OCI-LY1 (cell line): ENCODE measurements at regions not wholly inside any gene's neighbourhood (a gene's known extent, or its start where the extent isn't known, plus 50 kb on each side); places are given as distances from the start of the nearest gene placed in this dataset.

Experiments used
- H2AFZ ChIP-seq: fragments of 200-600 bp; sonication (generic), shearing (Covaris generic); 2 replicates; pipeline ENCODE4 v1.6.0; 2014; ENCODE audit warnings: antibody characterized with exemption, mild to moderate bottlenecking, low read length
- H3F3A ChIP-seq: fragments of 200-600 bp; sonication (generic), shearing (Covaris generic); 2 replicates; pipeline ENCODE4 v1.6.0; 2014; ENCODE audit warnings: mild to moderate bottlenecking, antibody characterized with exemption, low read length, moderate library complexity; ENCODE audit not compliant: insufficient read depth
- H3K27ac ChIP-seq: fragments of 200-600 bp; sonication (generic); 2 replicates; pipeline ENCODE4 v1.5.1; 2014; ENCODE audit warnings: low read length, mixed run types, mild to moderate bottlenecking, low read depth; ENCODE audit not compliant: poor library complexity, severe bottlenecking
- H3K27me3 ChIP-seq: fragments of 200-600 bp; sonication (generic); 2 replicates; pipeline ENCODE4 v1.6.0; 2014; ENCODE audit warnings: antibody characterized with exemption, mild to moderate bottlenecking, low read length, moderate library complexity; ENCODE audit not compliant: insufficient read depth
- H3K36me3 ChIP-seq: fragments of 200-600 bp; sonication (generic); 2 replicates; pipeline ENCODE4 v1.6.1; 2014; ENCODE audit warnings: mild to moderate bottlenecking, antibody characterized with exemption, low read length, moderate library complexity, mixed read lengths; ENCODE audit not compliant: insufficient read depth
- H3K4me1 ChIP-seq: fragments of 200-600 bp; sonication (generic); 2 replicates; pipeline ENCODE4 v1.5.1; 2014; ENCODE audit warnings: mild to moderate bottlenecking, low read length, moderate library complexity; ENCODE audit not compliant: insufficient read depth, severe bottlenecking
- H3K4me2 ChIP-seq: fragments of 200-600 bp; sonication (generic), shearing (Covaris generic); 2 replicates; pipeline ENCODE4 v1.6.1; 2014; ENCODE audit warnings: low read length
- H3K4me3 ChIP-seq: fragments of 200-600 bp; sonication (generic); 2 replicates; pipeline ENCODE4 v1.5.1; 2014; ENCODE audit warnings: low read length, low read depth, mild to moderate bottlenecking, mixed read lengths; ENCODE audit not compliant: poor library complexity, severe bottlenecking
- H3K79me2 ChIP-seq: fragments of 200-600 bp; shearing (Covaris generic); 2 replicates; pipeline ENCODE4 v1.6.1; 2016; ENCODE audit warnings: mixed run types, low read length, mixed read lengths; ENCODE audit not compliant: insufficient read depth
- H3K9ac ChIP-seq: fragments of 200-600 bp; sonication (generic), shearing (Covaris generic); 2 replicates; pipeline ENCODE4 v1.6.1; 2014; ENCODE audit warnings: mild to moderate bottlenecking, low read length, mixed read lengths
- H3K9me2 ChIP-seq: fragments of 200-600 bp; sonication (generic), shearing (Covaris generic); 2 replicates; pipeline ENCODE4 v1.6.1; 2014; ENCODE audit warnings: low read depth, mild to moderate bottlenecking, low read length, mixed read lengths
- H3K9me3 ChIP-seq: fragments of 200-600 bp; shearing (Covaris generic); 2 replicates; pipeline ENCODE4 v1.6.1; 2014; ENCODE audit warnings: low read length, mixed read lengths
- H4K20me1 ChIP-seq: fragments of 200-600 bp; sonication (generic), shearing (Covaris generic); 2 replicates; pipeline ENCODE4 v1.6.0; 2016; ENCODE audit warnings: mild to moderate bottlenecking, low read length; ENCODE audit not compliant: insufficient read depth
- EZH2 ChIP-seq: fragments of 200-600 bp; sonication (generic), shearing (Covaris generic); IDR thresholded peaks from 2 replicates; pipeline ENCODE4 v1.8.0; 2017; ENCODE audit warnings: borderline replicate concordance, mixed run types, mild to moderate bottlenecking, antibody characterized with exemption, low read length, moderate library complexity, mixed read lengths
- TF ChIP-seq, protein P1 (sequence below): fragments of 200-600 bp; sonication (generic), shearing (Covaris generic); IDR thresholded peaks from 2 replicates; pipeline ENCODE4 v1.5.1; 2017; ENCODE audit warnings: mild to moderate bottlenecking, antibody characterized with exemption, low read length, moderate library complexity, mixed read lengths

DNA sequence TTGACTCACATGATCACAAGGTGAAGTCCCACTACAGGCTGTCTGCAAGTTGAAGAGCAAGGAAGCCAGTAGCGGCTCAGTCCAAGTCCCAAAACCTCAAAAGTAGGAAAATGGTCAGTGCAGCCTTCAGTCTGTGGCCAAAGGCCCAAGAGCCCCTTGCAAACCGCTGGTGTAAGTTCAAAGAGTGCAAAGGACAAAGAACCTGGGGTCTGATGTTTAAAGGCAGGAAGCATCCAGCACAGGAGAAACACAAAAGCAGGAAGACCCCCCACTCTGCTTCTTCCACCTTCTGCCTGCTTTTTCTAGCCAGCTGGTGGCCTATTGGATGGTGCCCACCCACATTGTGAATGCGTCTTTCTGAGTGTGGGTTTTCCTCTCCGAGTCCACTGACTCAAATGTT lies 2222.6 kb downstream of the MRPL39 start:
- Histone ChIP-seq H3K4me3 (no peak overlapping the region), H3K36me3 (no peaks in the 10 kb centered on the region), H3F3A (no peaks in the 10 kb centered on the region), H3K27me3 (no peaks in the 10 kb centered on the region), H3K9me3 (no peaks in the 10 kb centered on the region), H4K20me1 (no peaks in the 10 kb centered on the region), H3K9ac (no peak overlapping the region), H3K4me1 (no peaks in the 10 kb centered on the region), H2AFZ (no peak overlapping the region), H3K27ac (no peak overlapping the region), H3K4me2 (no peak overlapping the region), H3K9me2 (no peaks in the 10 kb centered on the region), H3K79me2 (no peaks in the 10 kb centered on the region)
- no peak for TF ChIP-seq EZH2
- TF ChIP-seq, protein P1, sequence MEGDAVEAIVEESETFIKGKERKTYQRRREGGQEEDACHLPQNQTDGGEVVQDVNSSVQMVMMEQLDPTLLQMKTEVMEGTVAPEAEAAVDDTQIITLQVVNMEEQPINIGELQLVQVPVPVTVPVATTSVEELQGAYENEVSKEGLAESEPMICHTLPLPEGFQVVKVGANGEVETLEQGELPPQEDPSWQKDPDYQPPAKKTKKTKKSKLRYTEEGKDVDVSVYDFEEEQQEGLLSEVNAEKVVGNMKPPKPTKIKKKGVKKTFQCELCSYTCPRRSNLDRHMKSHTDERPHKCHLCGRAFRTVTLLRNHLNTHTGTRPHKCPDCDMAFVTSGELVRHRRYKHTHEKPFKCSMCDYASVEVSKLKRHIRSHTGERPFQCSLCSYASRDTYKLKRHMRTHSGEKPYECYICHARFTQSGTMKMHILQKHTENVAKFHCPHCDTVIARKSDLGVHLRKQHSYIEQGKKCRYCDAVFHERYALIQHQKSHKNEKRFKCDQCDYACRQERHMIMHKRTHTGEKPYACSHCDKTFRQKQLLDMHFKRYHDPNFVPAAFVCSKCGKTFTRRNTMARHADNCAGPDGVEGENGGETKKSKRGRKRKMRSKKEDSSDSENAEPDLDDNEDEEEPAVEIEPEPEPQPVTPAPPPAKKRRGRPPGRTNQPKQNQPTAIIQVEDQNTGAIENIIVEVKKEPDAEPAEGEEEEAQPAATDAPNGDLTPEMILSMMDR: no peak

DNA sequence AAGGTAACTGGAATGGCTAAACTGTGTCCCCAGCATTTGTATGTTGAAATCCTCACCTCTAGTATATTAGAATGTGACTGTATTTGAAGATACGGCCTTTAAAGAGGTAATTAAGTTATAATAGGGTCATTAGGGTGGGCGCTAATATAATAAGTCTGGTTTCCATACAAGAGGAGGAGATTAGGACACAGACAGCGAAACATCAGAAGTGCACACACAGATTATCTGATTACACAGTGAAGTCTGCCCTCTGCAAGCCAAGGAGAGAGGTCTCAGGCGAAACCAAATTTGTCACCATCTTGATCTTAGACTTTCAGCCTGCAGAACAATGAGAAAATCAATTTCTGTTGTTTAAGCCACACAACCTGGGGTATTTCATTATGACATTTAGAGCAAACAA lies 2233.1 kb downstream of the MRPL39 start:
- no peaks in the 10 kb centered on the region for H3K79me2 ChIP-seq
- TF ChIP-seq EZH2: no peak
- TF ChIP-seq, protein P1: no peak
- H3K36me3 ChIP-seq: no peaks in the 10 kb centered on the region
- H2AFZ ChIP-seq: no peak overlapping the region
- H3K27me3 ChIP-seq: no peaks in the 10 kb centered on the region
- H3K9me3 ChIP-seq: no peaks in the 10 kb centered on the region
- no peak overlapping the region for H3K4me2 ChIP-seq
- H3K9me2 ChIP-seq: no peaks in the 10 kb centered on the region
- H4K20me1 ChIP-seq: no peaks in the 10 kb centered on the region
- no peaks in the 10 kb centered on the region for H3K4me1 ChIP-seq
- no peaks in the 10 kb centered on the region for H3F3A ChIP-seq
- no peak overlapping the region for H3K4me3 ChIP-seq
- H3K9ac ChIP-seq: no peak overlapping the region
- H3K27ac ChIP-seq: no peak overlapping the region

DNA sequence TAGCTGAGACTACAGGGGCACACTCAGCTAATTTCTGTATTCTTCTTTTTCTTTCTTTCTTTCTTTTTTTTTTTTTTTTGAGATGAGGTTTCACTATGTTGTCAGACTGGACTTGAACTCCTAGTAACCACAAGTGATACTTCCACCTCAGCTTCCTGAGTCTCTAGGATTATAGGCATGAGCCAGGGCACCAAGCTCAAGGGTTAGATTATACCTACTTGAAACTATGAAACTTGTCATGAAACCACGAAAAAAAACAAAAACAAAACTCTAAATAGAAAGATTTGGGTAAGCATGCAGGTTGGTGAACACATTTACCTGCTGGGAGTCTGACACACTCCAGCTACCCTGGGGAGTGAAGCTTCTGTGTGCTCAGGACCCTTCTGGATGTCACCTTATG lies 2250.4 kb downstream of the MRPL39 start:
- Histone ChIP-seq H3K27me3 (no peaks in the 10 kb centered on the region), H4K20me1 (no peaks in the 10 kb centered on the region), H3K4me1 (no peaks in the 10 kb centered on the region), H3K9me2 (no peaks in the 10 kb centered on the region), H3K4me2 (no peak overlapping the region), H3K9ac (no peak overlapping the region), H3K9me3 (no peaks in the 10 kb centered on the region), H3K36me3 (no peaks in the 10 kb centered on the region), H3F3A (no peaks in the 10 kb centered on the region), H2AFZ (no peak overlapping the region), H3K27ac (no peak overlapping the region), H3K4me3 (no peak overlapping the region), H3K79me2 (no peaks in the 10 kb centered on the region)
- TF ChIP-seq EZH2: no peak
- TF ChIP-seq, protein P1: no peak
